Spleen (tissue), 7 donors: ENCODE measurements at regions not wholly inside any gene's neighbourhood (a gene's known extent, or its start where the extent isn't known, plus 50 kb on each side); places are given as distances from the start of the nearest gene placed in this dataset.

Experiments used
- CTCF ChIP-seq, 11 experiments: fragments of 200-600 bp in 7 of 11; fragments of 450-650 bp in 4 of 11; sonication (generic) in 4 of 11; IDR thresholded peaks in 8 of 11; conservative IDR thresholded peaks in 3 of 11; 1 replicate in 7 of 11; 2 replicates in 4 of 11; pipeline versions ENCODE4 v1.4.0 to v1.8.0; 2016 to 2021; ENCODE audit warnings: antibody characterized with exemption in 11 of 11, inconsistent platforms in 4 of 11, mild to moderate bottlenecking in 1 of 11
- POLR2A ChIP-seq, 3 donors: fragments of 450-650 bp; IDR thresholded peaks; one replicate each; pipeline ENCODE4 v1.5.1; 2017; ENCODE audit warnings: antibody characterized with exemption in 3 of 3, mild to moderate bottlenecking in 1 of 3
- donor health status: DM: no; HTN: no; CAD: no; lungs with moderate emphysema.
- donor health status: DM: no; HTN: no; CAD: no.
- donor health status: DM: no; HTN: no; CAD: no.

GRCh38 chr17:70296456-70296855 lies 127.1 kb downstream of the KCNJ2 start:
- TF ChIP-seq POLR2A (IDR thresholded peaks at IDR 0.05): no peak
- no peak for TF ChIP-seq CTCF (IDR thresholded peaks at IDR 0.05 in 8 of 11, conservative IDR thresholded peaks at IDR 0.05 in 3 of 11)
